T-helper 2 cell (primary cell): ENCODE measurements at regions not wholly inside any gene's neighbourhood (a gene's known extent, or its start where the extent isn't known, plus 50 kb on each side); places are given as distances from the start of the nearest gene placed in this dataset.
"Not testable (repeated sequence)": the region's sequence is repeated elsewhere in the genome, so short reads cannot be mapped to it uniquely, and the experiment has no call there.

Experiments
- DNase-seq, 5 experiments: peaks; one replicate each; pipeline versions ENCODE4 v3.0.0 to v3.0.0-alpha.2; 2012 to 2022

- no peak for DNase-seq
These were observed 82.7 kb upstream of the CD302 start for GRCh38 chr2:159880729-159881128.

GRCh38 chr2:159879051-159879604 is 81.1 kb upstream of the CD302 start:
- peak in 1 of 5 experiments; percentile 70 for DNase-seq

GRCh38 chr2:159875083-159875482 is 77.1 kb upstream of the CD302 start:
- peak in 1 of 5 experiments; percentile 26 for DNase-seq

GRCh38 chr2:159873258-159873657 is 75.2 kb upstream of the CD302 start:
- DNase-seq: no peak

- DNase-seq: no peak
These were observed 74.3 kb upstream of the CD302 start for GRCh38 chr2:159872353-159872752.

GRCh38 chr2:159868598-159869159 is 70.7 kb upstream of the CD302 start:
- not testable (repeated sequence) for DNase-seq

- no peak for DNase-seq
These were observed 69.8 kb upstream of the CD302 start for GRCh38 chr2:159867567-159868361.

GRCh38 chr2:159863526-159864160 is 65.6 kb upstream of the CD302 start:
- no peak for DNase-seq

GRCh38 chr2:159860581-159861310 is 62.7 kb upstream of the CD302 start:
- no peak for DNase-seq

GRCh38 chr2:159859583-159859982 is 61.6 kb upstream of the CD302 start:
- peak in 1 of 5 experiments; percentile 8 for DNase-seq

- no peak for DNase-seq
These were observed 58.8 kb upstream of the CD302 start for GRCh38 chr2:159856760-159857159.

GRCh38 chr2:159855557-159856061 is 57.6 kb upstream of the CD302 start:
- no peak for DNase-seq

GRCh38 chr2:159855143-159855542 is 57.1 kb upstream of the CD302 start:
- no peak for DNase-seq

GRCh38 chr2:159854481-159854880 is 56.5 kb upstream of the CD302 start:
- DNase-seq: no peak

GRCh38 chr2:159853101-159853500 is 55.1 kb upstream of the CD302 start:
- no peak for DNase-seq

GRCh38 chr2:159851941-159852340 is 53.9 kb upstream of the CD302 start:
- no peak for DNase-seq

- no peak for DNase-seq
These were observed 52.8 kb upstream of the CD302 start for GRCh38 chr2:159850789-159851188.

GRCh38 chr2:159849160-159849813 is 51.3 kb upstream of the CD302 start:
- no peak for DNase-seq
